NOMO-1 treated with DMSO at 0.1 percent for 48 hours (cell line): ENCODE measurements at regions not wholly inside any gene's neighbourhood (a gene's known extent, or its start where the extent isn't known, plus 50 kb on each side); places are given as distances from the start of the nearest gene placed in this dataset.
"Not testable (repeated sequence)": the region's sequence is repeated elsewhere in the genome, so short reads cannot be mapped to it uniquely, and the experiment has no call there.

Source experiments
- DNase-seq: peaks from one replicate; lab custom pipeline; 2025; ENCODE audit not compliant: unreplicated experiment; lab: John Stamatoyannopoulos, UW

GRCh38 chr6:120930500-120930899 lies 403.8 kb downstream of the TBC1D32 start:
- DNase-seq = not testable (repeated sequence)

DNA sequence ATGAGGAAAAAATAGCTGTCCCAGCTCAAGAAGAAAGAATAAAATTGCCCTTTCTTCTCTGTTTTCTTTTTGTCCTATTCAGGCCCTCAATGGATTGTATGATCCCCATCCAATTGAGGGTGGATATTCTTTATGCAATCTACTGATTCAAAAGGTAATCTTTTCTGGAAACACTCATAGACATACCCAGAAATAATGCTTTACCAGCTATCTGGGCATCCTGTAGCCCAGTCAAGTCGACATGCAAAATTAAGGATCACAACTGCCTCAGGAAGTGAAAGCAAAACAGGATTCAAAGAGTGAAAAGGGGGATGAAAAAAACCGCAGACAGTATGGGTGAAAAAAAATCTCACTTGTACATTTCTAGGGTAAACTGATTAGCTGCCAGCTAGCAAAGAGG lies 410.1 kb downstream of the TBC1D32 start:
- DNase-seq = no peak

- no peak for DNase-seq
Measured at GRCh38 chr6:120918137-120918536, 416.1 kb downstream of the TBC1D32 start.

- DNase-seq = no peak
Measured at GRCh38 chr6:120916844-120917243, 417.4 kb downstream of the TBC1D32 start.

DNA sequence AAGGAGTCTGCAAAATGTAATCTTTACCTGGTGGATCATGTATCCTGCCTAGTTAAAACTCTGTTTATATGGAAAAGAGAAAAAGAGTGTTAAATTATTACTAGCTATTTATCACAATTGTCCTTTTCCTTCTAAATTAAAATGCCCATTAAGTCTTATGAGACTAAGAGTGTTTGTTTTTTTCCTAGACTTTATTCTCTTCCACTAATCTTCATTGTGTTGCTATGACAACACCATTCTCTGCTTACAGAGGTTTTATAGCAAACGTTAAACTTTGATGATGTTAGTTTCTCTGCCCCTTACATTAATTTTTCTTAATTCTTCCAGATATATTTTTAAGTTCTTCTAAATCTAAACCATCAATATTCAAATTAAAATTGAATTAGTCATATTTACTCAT lies 420.8 kb downstream of the TBC1D32 start:
- no peak for DNase-seq

DNA sequence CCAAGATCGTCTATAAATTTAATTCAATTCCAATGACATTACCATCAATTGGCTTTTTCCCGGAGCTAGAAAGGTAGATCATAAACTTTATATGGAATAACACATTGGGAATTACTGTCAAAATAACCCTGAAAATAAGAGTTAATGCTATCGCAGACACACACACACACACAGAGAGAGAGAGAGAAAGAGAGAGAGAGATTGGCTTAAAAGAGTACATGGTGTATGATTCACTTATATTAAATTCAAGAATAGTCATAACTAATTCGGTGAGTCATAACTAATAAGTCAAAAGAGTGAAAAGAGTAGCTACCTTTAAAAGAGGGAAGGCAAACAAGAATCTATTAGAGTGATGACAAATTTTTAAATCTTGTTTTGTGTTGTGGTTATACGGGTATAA lies 425.5 kb downstream of the TBC1D32 start:
- no peak for DNase-seq

- DNase-seq = no peak
Measured at GRCh38 chr6:120903836-120904235, 430.4 kb downstream of the TBC1D32 start.

- DNase-seq = no peak
Measured at GRCh38 chr6:120899932-120900331, 434.3 kb downstream of the TBC1D32 start.

- DNase-seq = no peak
Measured at GRCh38 chr6:120894077-120894476, 440.2 kb downstream of the TBC1D32 start.

DNA sequence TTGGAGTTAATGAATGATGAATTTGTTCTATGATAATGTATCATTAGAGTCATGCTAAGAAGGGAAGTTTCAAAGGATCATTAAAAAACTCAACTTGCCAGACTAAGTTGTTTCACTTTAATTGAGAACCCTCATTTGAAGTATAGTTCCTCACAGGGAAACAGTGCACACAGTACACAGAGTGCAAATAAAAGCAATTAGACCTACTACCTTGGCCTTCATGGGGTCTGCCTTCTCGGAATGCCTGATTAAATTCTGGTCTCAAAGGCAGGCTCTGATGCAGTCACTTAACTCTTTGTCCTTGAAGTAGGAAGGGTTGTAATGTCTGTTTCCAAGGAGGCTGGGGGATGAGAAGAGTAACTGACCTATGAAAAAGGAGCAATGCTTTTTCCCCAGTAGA lies 457.3 kb downstream of the TBC1D32 start:
- no peak for DNase-seq

- DNase-seq = no peak
Measured at GRCh38 chr6:120876424-120876823, 457.9 kb downstream of the TBC1D32 start.

GRCh38 chr6:120875900-120876299 lies 458.4 kb downstream of the TBC1D32 start:
- no peak for DNase-seq

- DNase-seq = no peak
Measured at GRCh38 chr6:120874422-120874821, 459.9 kb downstream of the TBC1D32 start.

DNA sequence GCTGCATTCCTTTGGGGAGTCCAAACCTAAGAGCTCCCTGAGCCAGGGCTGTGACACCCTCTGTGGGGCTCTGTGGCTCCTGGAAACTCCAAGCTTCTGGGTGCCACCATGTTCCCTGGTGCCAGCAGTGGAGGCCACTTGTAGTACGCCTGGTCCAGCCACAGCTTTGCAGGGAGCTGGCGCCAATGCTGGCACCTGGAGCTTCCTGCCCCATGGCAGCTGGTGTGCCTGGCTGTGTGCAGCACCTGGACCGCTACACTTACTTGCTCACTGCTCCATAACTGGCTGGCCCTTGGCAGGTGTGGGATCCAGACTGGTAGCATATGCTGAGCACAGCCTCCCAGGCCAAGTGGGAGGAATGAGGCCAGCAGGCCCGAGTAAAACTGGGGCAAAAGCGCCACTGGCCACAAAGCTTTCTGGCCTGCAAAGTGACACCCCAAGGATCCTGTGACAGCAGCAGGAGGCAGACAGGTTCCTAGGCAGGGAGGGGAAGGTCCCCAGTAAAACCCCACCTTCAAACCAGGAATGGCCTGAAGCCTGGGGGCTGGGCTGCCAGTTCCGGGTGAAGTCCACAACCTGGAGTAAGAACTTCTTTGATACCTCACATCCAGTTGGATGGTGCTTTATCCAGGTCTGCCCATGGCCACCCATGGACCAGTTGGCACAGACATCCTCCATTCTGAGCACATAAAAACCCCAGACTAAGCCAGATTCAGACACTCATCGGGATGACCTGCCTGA lies 461.0 kb downstream of the TBC1D32 start:
- no peak for DNase-seq

GRCh38 chr6:120872262-120872578 lies 462.1 kb downstream of the TBC1D32 start:
- DNase-seq = no peak

GRCh38 chr6:120871416-120872261 lies 462.6 kb downstream of the TBC1D32 start:
- no peak for DNase-seq

GRCh38 chr6:120869397-120869796 lies 464.9 kb downstream of the TBC1D32 start:
- DNase-seq = no peak

DNA sequence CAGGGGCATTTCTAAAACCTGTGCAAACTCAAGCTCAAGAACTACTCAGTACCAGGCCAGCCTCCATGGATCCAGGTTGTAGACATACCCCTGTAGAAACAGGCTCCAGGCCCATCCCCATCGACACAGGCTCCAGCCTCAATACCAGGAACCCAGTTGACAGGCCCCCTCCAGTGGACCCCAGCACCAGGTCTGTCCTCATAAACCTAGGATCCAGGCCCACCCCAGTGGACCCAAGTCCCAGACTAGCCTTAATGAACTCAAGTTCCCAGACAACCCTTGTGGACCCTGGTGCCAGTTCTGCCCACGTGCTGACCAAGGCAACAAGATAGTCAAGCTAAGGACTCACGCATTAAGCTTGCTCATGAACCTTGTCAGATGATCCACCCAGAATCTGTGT lies 476.9 kb downstream of the TBC1D32 start:
- DNase-seq = no peak

DNA sequence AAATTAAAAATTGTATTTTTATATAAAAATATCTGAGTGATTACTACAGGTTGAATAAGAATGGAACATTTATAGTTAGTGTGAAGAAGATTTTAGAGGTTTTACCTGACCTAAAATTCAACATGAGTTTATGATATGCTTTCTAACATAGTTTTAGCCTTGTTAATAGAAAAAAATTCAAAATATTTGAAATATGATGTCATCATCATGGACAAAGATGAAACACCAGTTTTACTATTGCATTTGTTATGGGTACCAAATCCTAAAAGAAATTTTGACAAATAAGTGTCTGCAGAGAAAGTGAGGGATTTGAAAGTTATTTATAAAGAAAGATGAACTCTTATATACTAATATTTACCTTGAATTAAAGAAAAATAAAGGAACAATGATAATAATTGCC lies 479.7 kb downstream of the TBC1D32 start:
- DNase-seq = no peak

DNA sequence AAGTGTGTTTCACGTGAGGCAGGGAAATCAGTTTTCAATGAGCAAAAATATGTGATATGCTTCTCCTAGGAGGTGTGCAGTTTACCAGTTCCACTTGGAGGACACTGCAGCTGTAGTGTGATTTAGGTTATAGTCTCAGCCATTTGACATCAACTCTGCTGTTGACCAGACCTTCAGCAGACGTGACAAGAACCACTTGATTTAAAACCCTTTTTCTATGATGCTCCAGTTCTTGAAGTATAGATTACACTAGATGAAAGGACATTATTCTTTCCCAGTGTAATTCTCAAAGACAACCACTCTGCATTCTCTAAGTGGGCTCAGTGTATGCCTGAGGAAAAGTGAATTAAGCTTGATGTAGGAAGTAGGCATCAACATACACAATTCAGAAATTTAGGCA lies 480.8 kb downstream of the TBC1D32 start:
- no peak for DNase-seq

- no peak for DNase-seq
Measured at GRCh38 chr6:120852293-120852849, 481.9 kb downstream of the TBC1D32 start.

GRCh38 chr6:120826253-120826652 lies 508.0 kb downstream of the TBC1D32 start:
- DNase-seq = no peak
